ENCODE measurements at regions not wholly inside any gene's neighbourhood (a gene's known extent, or its start where the extent isn't known, plus 50 kb on each side); places are given as distances from the start of the nearest gene placed in this dataset.
"Not testable (repeated sequence)": the region's sequence is repeated elsewhere in the genome, so short reads cannot be mapped to it uniquely, and the experiment has no call there.

DNA sequence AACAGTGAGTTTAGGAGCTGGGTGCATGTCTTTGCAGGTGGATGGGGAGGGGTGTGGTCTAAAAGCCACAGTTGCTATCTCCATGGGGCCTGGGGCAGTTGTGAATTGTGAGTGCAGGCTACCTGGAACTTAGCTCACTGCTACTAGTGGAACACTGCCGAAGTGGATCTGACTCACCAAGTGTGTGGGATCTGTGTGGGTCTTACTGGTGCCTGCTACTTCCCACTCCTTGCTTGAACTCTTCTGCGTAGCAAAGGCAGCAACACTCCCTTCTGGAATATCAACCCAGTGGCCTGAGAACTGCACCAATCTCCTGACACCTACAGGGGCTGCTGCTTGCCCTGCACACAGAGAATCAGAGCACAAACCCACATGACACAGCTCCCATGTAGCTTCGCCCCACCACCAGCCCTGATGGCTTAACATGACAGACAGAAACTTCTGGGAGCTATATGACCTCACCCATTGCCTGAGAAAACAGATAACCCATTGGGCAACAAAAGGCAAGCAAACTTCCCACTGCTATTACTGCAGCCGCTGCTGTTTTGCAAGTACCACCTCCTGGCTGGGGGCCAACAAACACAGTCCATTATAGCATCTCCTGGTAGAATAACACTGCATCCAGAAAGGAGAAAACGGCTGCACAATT is 455.1 kb upstream of the DDX18 start:
- DNase-seq (ENCODE audit: low read depth in 2 of 2), result no peak

DNA sequence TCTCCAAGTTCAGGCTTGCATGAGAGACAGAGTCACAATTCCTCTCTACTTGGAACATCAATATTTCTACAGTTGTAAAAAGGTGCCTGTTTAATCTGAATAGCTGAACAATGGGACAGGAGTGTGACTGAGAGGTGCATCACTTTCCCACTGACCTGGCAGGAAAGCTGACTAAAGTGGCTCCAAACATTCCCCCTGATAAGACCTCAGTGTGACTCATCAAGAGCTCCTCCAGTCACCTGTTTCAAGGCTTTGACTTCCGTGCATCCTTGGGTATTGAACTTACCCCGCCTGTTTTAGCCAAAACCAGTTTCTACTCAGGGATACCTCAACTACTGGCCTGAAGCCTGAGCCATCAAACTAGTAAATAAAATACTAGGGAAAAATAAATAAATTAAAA is 453.9 kb upstream of the DDX18 start:
- DNase-seq (ENCODE audit: low read depth in 2 of 2), result no peak

DNA sequence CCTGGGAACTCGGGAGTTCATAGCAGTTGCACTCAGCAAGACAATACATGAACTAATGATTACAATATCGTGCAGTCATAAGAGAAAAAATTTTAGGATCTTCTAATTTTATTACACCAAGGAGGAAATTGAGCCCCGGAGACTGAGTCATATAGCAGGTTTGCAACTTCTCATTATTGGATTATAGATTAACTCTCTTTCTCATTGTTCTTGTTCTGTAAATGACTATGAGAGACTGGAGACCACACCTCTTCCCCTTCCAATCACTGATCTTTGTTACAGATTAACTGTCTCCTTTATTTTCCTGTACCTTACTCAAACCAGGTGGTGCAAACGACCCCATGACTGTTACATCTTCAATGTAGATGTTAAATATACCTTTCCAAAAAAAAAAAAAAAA is 435.8 kb upstream of the DDX18 start:
- DNase-seq (ENCODE audit: low read depth in 2 of 2), result no peak

DNA sequence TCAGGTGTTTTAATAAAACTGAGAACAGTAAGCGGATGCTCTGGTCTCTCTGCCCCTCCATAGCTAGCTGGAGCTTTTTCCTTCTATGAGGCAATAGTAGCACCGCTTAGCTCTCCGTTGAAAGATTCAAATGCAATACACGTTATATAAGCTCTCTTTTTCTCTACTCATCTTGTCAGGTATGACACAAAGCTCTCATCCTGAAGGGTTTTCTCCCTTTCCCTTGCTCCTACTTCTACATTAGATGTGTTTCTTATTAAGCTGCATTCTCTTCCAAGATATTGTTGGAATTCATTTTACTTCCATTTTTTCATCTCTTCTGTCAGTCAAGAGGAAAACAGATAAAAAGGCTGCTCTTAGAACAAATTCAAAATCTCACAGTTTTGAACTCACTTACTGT is 434.6 kb upstream of the DDX18 start:
- no peak for DNase-seq (ENCODE audit: low read depth in 2 of 2)

DNA sequence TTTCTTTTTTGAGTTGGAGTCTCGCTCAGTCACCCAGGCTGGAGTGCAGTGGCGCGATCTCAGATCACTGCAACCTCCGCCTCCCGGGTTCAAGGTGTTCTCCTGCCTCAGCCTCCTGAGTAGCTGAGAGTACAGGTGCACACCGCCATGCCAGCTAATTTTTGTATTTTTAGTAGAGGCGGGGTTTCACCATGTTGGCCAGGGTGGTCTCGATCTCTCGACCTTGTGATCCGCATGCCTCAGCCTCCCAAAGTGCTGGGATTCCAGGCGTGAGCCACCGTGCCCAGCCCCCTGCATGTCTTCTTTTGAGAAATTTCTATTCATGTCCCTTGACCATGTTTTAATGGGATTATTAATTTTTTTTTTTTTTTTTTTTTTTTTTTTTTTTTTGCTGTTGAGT is 430.5 kb upstream of the DDX18 start:
- DNase-seq (ENCODE audit: low read depth in 2 of 2), result not testable (repeated sequence)

DNA sequence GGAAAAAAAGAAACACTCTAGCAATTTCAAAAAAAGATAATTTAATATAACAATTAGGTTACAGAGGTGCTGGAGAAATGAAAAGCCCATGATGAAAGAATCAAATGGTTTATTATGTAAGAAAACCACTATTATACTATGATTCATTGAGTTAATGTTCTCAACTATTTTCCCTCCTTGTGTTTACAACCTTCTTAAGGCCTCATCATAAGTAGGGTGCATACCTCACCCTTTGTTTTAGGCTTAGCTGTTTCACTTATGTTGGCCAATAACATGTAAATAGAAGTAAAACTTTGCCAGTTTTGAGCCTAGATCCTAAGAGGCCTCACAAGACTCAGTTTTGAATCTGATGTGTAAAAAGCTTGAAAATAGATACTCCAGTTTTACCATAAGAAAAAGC is 418.3 kb upstream of the DDX18 start:
- no peak for DNase-seq (ENCODE audit: low read depth in 2 of 2)

DNA sequence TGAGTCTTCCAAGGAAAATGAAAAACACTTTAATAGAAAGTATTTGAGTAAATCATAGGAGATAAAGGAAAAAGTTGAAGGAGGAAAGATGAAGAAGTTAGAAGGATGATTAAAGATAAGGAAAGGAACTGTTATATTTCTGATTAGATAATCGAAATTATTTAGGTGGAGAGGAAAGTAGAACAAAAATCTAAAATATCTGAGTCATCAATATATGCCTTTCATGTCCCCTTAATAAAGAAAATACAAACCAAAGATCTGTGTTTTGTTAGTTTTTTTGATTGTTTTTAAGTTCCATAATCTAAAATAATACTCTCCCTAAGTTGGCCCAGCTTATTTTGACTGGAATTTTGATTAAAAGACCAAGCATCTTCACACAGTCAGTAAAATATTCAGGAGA is 412.9 kb upstream of the DDX18 start:
- no peak for DNase-seq (ENCODE audit: low read depth in 2 of 2)

DNA sequence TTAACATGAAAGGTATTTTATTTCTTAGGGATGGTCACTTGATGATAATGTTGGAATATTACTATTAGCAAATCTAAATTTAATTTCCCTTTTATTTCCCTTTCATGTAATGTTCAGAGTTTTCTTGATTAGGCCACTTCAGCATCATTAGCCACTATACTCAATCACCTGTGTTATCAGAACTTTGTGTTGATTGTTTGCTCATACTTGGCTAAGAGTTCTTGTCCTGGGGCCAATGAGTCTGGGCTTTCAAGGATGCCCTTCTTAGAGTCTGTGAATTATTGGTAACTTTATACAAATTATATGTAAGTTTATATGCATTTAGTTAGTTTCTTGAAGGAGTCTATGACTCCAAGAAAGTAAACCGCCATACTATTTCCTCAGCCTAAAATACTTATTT is 408.0 kb upstream of the DDX18 start:
- DNase-seq (ENCODE audit: low read depth in 2 of 2), result no peak

DNA sequence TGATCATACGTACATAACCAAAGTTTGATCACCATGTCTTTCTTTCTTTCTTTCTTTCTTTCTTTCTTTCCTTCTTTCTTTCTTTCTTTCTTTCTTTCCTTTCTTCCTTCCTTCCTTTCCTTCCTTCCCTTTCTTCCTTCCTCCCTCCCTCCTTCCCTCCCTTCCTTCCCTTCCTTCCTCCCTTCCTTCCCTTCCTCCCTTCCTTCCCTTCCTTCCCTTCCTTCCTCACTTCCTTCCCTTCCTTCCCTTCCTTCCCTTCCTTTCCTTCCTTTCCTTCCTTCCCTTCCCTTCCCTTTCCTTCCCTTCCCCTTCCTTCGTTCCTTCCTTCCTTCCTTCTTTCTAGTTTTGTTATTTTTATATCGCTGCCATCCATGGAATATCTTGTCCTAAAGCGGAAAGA is 406.7 kb upstream of the DDX18 start:
- no peak for DNase-seq (ENCODE audit: low read depth in 2 of 2)

DNA sequence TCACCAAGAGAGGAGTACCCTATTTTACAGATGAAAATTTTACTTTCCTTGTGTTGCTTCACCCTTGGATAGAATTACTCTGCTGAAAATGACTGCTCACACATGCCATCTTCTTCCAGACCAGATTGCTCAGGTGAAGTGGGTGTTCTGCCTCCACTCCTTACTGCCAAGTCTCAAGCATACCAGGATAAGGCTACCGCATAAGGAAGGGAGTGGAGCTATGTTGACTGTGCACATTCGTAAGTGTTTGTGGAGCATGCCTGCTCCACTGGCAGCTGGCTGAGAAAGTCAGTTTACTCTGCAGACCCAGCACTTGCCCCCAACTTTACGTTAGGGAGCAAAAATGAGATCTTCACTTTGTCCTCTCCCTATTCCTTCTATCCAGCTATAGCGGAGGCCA is 405.0 kb upstream of the DDX18 start:
- DNase-seq (ENCODE audit: low read depth in 2 of 2), result no peak

DNA sequence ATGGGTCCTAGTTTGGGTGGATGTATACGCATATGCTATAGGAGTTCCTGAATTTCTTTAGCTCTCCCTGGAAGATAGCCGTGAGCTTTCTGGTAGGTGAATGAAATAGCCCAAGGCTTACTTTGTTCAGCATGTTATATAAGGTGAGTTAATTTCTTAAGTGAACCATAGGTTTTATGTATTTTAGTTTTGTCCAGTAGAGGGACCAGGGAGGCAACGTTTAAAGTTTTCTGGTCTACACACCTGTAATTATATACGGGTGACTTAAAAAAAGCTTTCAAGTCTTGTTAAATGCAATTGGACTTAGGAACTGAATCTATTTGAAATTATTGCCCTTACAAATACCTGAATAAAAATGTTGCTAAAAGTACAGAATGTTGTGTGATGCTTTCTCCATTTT is 402.5 kb upstream of the DDX18 start:
- DNase-seq (ENCODE audit: low read depth in 2 of 2), result no peak

DNA sequence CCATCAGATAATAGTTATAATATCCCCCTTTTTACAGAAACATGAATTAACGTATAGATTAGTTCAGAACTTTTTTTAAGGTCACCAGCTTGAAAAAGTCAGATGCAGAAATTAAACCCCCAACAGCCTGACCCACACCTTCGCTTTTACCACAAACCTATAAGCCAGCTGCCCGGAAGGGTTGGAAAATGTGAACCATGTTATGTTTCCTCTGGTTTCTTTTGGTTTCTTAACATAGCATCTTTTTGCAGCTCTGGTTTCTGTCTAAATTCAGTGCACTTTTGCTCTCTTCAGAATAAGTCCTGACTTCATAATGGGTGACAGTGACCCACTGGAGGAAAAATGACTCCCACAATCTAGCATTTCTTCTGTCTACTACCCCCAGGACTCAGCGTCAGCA is 381.7 kb upstream of the DDX18 start:
- no peak for DNase-seq (ENCODE audit: low read depth in 2 of 2)

DNA sequence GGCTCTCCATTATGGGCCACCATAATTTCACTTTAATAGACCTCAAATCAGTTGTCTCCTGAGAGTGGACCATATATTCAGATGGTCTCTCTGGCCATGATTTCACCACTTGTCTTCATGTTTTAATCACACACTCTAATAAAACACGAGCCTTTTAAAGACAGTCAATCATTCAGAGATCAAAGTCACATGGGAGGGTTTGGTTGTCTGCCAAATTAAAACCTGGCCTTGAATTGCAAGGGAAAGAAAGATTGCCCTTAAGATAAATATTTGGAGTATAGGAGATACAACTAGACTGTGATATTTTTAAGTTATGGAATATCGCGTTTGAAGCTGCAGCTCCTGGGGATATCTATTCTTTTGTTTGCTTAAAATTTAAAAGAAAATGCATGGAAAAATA is 377.8 kb upstream of the DDX18 start:
- no peak for DNase-seq (ENCODE audit: low read depth in 2 of 2)

DNA sequence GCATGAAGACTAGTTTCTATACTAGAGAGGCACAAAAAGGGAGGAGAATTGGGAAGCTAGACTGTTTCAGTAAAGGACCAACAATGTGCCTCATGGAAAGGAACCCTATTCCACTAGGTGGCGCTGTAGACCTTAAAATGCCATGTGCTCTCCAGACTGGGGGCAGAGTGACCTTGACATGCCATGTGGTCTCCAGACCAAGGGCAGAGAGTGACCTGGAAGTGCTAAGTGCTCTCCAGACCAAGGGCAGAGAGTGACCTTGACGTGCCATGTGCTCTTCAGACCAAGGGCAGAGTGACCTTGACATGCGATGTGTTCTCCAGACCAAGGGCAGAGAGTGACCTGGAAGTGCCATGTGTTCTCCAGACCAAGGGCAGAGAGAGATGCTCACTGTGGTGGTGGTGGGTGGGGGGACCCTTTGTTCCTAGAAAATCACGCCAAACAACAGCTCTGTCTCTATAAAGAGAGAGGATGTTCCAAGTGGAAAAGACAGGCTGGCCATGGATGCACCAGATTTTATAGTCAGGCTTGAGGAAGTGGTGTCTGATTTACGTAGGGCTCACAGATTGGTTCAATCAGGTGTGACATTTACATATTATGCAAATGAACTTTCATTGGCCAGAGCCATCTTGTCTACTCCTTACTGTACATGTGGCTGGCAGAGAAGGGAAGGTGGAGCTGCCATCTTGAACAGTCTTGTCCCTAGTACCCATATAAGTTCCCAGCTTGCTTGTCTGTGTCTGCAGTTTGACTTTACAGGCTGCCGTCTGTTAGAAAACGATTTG is 344.0 kb upstream of the DDX18 start:
- peak in 1 of 2 donors; percentile 2 for DNase-seq (ENCODE audit: low read depth in 2 of 2)

DNA sequence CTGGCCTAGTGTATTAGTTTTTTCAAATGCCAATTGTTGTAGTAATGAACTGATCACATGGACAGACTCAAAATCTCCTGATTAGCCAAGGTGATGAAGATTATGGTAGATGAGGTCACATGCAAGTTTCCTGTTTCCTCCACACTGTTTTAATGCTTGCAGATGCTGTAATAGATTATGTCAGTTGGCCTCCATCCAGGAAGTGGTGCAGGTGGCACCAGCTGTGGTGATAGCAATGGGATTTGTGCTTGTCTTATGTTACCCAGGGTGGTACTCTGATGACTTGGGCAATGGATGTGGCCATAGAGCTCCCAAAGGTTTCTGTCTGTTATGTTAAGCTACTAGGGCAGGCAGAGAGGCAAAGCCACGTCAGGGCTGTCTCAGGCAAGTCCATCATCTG is 332.9 kb upstream of the DDX18 start:
- DNase-seq (ENCODE audit: low read depth in 2 of 2), result no peak

DNA sequence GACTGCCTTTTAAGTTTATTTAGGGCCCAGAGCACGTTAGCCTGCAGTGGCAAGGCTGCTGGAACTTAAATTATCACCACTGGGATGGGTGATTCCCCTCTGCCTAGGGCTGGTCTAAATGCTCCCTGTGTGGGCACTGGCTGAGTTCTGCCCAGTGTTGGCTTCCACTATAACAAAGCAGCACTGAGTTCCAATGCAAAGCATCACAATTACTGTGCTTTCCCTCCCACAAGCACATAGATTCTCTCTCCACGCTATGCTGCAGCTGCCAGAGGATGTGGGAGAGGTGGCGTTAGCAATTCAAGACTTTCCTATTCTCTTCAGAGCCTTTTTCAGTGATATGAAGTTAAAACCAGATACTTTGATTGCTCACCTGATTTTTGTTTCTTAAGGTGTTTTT is 328.9 kb upstream of the DDX18 start:
- no peak for DNase-seq (ENCODE audit: low read depth in 2 of 2)

DNA sequence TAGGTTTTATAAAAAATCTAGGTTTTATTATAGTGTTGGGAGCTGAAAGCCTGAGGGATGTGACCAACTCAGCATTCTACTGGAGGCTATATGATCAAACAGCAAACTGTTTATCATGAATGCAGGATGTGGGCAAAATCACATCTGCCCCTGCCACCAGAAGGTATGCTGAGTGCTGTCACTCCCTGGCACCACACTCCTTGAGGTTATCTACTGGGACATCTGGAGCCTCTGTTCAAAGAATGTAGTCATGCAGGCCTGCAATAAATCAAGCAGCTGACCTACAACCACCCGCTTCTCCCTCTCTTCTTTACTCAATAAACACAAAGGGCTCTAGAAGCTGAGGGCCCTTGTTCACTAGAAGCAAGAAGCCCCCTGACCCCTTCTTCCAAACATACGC is 328.4 kb upstream of the DDX18 start:
- no peak for DNase-seq (ENCODE audit: low read depth in 2 of 2)

DNA sequence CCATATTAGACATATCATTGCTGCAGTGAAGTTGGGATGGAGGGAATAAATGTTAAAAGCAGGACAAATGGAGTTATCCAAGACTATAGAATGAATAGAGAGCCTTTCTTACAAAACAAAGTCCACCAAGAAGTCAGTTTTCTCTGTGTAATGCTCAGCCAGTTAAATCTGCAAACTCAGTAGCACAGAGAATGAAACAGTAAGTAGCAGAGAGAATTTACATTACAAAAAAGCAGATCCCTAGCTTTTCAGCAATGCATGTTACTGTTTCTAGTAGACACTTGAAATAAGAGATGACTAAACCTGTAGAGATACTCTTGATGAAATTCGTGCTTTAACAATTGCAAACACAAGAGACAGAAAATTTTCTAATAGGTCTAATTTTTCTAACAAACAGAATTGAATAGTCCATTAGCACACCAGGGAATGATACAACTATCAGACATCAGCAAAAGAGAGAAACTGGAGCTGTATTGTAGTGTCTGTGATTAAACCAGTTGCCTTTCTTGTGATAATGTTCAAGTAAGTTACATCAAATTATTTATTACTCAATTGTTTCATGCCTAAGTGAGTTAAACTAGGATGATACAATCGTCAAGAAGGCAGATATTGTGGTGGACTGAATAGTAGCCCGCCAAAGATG is 322.2 kb upstream of the DDX18 start:
- no peak for DNase-seq (ENCODE audit: low read depth in 2 of 2)

DNA sequence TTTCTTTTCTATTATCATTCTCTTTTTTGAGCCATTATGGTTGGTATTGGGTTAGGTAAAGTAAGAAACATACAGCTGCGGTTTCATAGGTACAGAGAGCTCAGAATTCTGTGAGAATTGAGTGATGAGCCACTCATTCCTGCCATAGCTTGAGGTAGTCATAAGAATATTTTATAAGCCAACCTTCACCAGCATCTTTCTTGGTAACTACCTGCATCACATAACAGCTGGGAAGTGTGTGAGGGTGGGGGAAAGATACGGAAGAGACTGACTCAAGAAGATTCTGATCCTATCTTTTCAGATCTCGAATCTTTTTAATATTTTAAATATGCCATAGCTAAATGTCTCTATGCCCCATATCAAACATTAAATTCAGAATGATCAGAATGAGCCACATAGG is 313.8 kb upstream of the DDX18 start:
- no peak for DNase-seq (ENCODE audit: low read depth in 2 of 2)

DNA sequence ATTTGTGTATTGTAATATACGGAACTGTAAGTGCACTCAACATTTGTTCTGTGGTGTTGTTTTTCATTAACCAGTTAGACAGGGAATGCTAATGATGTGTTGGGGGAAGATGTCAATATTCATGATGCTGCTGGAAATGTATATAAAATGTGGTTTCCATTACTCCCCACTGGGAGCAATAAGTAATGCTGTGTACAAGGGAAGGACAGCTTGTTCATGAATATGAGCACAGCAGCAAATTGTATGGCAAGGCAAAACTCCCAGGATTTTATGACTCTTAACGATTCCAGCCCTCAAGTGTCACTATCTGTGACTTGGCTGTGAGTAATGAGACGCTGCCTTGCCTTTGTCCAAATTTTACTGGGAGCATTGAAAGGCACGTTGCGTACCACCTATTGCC is 312.4 kb upstream of the DDX18 start:
- no peak for DNase-seq (ENCODE audit: low read depth in 2 of 2)

DNA sequence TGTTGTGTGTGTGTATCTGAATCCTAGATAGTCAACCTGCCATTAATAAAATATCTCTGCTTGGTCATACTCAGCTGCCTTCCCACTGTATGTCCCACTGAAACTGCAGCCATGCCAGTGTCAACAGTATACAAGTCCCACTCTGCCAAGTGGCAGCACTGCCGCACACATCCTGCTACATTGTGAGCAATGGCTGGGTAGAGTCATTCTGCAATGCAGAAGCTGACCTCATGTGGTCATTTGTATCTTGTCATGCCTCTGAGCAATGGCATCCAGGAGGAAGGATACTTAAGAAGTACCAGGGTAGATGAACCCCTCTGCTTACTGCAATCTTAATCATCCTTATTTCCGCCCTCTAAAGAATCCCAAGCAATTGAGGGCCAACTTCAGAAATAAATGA is 302.2 kb upstream of the DDX18 start:
- no peak for DNase-seq (ENCODE audit: low read depth in 2 of 2)

DNA sequence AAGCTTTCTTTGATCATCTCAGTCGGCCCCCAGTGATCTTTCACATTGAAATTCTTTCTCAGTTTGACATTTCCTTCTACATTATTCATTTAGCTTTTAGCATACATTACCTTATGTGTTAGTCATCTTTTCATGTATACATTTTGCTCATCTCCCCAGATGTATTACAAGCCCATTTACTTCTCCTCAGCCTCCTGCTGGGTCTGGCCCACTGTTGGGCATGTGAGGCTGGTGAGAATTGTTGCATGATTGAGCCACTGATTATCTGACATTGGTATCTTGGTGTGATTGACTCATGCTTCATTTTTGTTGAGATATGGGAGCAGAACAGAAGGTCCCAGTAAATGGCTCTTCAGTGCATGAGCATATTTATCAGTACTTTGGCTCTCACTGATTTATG is 300.1 kb upstream of the DDX18 start:
- DNase-seq (ENCODE audit: low read depth in 2 of 2), result no peak

DNA sequence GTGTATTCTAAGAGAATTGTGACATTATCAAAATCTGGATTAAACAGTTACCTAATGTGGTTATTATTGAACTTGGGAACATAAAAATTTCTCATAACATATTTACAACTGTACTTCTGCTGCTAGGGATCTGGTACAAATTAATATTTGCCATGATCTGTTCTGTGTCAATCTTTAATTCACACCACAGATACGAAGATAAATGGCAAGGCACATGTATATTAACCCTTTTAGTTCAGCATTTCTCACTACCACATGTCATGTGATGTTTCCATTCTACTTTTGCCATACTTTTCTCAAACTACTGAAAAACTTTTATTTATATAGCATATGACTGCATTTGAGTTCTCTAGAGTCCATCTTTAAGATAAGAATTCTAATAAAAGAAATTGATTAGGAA is 295.3 kb upstream of the DDX18 start:
- no peak for DNase-seq (ENCODE audit: low read depth in 2 of 2)

Data from stimulated activated CD4-positive, alpha-beta T cell treated with anti-CD3 and anti-CD28 coated beads, Interleukin-15, amount 100 ng/mL, for 48 hours (primary cell).